GM18520 (cell line): ENCODE measurements at regions not wholly inside any gene's neighbourhood (a gene's known extent, or its start where the extent isn't known, plus 50 kb on each side); places are given as distances from the start of the nearest gene placed in this dataset.
A peak's percentile ranks its signal among the peaks of the same experiment; 100 is the strongest.

Experiments used
- ATAC-seq: cut with Tn5 transposase; IDR thresholded peaks from one replicate; pipeline ENCODE4 v1.9.1; 2021; ENCODE audit not compliant: unreplicated experiment

GRCh38 chr3:102741694-102742093 is 306.9 kb downstream of the ZPLD1 start:
- no peak for ATAC-seq

GRCh38 chr3:102745881-102746280 is 311.1 kb downstream of the ZPLD1 start:
- no peak for ATAC-seq

GRCh38 chr3:102747611-102748010 is 312.8 kb downstream of the ZPLD1 start:
- ATAC-seq, result no peak

GRCh38 chr3:102748646-102749045 is 313.8 kb downstream of the ZPLD1 start:
- no peak for ATAC-seq

GRCh38 chr3:102750322-102750721 is 315.5 kb downstream of the ZPLD1 start:
- no peak for ATAC-seq

GRCh38 chr3:102753901-102754300 is 319.1 kb downstream of the ZPLD1 start:
- no peak for ATAC-seq

GRCh38 chr3:102756706-102757105 is 321.9 kb downstream of the ZPLD1 start:
- no peak for ATAC-seq

- ATAC-seq, result no peak
Observed at GRCh38 chr3:102757950-102758349, 323.1 kb downstream of the ZPLD1 start.

GRCh38 chr3:102761766-102762165 is 327.0 kb downstream of the ZPLD1 start:
- no peak for ATAC-seq

GRCh38 chr3:102790747-102791325 is 356.0 kb downstream of the ZPLD1 start:
- no peak for ATAC-seq

GRCh38 chr3:102791641-102792589 is 357.1 kb downstream of the ZPLD1 start:
- no peak for ATAC-seq

- ATAC-seq, result no peak
Observed at GRCh38 chr3:102796804-102797203, 362.0 kb downstream of the ZPLD1 start.

- ATAC-seq, result no peak
Observed at GRCh38 chr3:102802819-102803420, 368.1 kb downstream of the ZPLD1 start.

GRCh38 chr3:102810937-102811336 is 376.1 kb downstream of the ZPLD1 start:
- no peak for ATAC-seq

GRCh38 chr3:102826636-102827035 is 391.8 kb downstream of the ZPLD1 start:
- no peak for ATAC-seq

- peak; percentile 77 for ATAC-seq
Observed at GRCh38 chr3:102827386-102827785, 392.6 kb downstream of the ZPLD1 start.

GRCh38 chr3:102830415-102830814 is 395.6 kb downstream of the ZPLD1 start:
- ATAC-seq, result no peak

GRCh38 chr3:102841866-102842265 is 407.1 kb downstream of the ZPLD1 start:
- no peak for ATAC-seq

- no peak for ATAC-seq
Observed at GRCh38 chr3:102866845-102867244, 432.0 kb downstream of the ZPLD1 start.

GRCh38 chr3:102883515-102883914 is 448.7 kb downstream of the ZPLD1 start:
- ATAC-seq, result no peak

- ATAC-seq, result no peak
Observed at GRCh38 chr3:102885289-102885688, 450.5 kb downstream of the ZPLD1 start.

- no peak for ATAC-seq
Observed at GRCh38 chr3:102887431-102887830, 452.6 kb downstream of the ZPLD1 start.
